Myocyte (in vitro differentiated cells): ENCODE measurements at regions not wholly inside any gene's neighbourhood (a gene's known extent, or its start where the extent isn't known, plus 50 kb on each side); places are given as distances from the start of the nearest gene placed in this dataset.
"Not testable (repeated sequence)": the region's sequence is repeated elsewhere in the genome, so short reads cannot be mapped to it uniquely, and the experiment has no call there.

Experiments
- DNase-seq: peaks from one replicate; pipeline ENCODE4 v3.0.0-alpha.2; 2012; ENCODE audit warnings: low read depth

DNA sequence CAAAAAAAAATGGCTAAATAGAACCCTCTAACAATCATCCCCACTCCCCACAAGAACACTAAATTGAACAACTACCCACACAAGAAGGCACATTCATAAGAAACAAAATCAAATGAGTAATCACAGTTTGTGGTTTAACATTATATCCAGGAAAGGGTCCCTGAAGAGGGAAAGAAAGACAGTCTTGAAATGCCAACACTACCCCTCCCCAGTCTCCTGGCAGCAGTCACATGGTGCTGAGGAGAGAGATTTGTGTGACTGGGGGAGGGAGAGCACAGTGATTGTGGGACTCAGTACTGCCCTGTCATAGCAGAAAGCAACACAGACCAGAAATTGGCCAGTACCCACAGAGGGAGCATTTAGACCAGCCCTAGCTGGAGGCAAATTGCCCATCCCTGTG, 443.7 kb upstream of the BTBD3 start:
- peak; percentile 19 for DNase-seq

DNA sequence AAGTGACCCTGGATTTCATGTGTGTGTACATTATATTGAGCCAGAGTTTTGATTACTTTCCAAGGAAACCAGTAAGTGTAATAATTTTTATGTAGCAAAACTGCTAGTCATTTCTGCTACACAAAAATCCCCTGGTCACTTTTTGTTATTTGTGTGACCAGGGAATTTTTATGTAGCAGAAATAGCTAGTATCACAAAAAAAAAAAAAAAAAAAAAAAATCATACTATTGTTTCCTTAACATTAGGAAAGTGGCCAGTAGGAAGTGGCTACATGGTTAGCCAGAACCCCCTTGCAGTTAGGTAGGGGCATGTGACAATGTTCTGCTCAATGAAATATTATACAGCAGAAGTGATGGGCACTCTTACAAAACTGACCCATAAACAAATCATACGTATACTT, 434.0 kb upstream of the BTBD3 start:
- no peak for DNase-seq

DNA sequence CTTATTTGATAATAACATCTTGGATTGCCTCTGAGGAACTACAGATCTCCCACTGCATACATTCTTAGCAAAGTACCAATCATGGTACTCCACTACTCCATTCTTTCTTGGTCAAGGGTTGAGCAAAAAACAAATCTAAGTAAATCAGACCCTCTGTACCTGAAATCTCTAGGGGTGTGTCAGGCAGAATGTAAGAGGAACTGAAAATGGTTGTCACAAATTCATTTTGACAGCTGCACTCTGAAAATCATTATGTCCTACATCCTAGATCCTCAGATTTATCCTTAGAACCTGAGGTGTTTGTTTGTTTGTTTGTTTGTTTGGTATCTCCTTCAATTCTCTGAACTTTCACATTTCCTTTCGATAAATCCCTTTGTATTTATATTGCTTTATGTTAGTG, 433.2 kb upstream of the BTBD3 start:
- DNase-seq, result no peak

DNA sequence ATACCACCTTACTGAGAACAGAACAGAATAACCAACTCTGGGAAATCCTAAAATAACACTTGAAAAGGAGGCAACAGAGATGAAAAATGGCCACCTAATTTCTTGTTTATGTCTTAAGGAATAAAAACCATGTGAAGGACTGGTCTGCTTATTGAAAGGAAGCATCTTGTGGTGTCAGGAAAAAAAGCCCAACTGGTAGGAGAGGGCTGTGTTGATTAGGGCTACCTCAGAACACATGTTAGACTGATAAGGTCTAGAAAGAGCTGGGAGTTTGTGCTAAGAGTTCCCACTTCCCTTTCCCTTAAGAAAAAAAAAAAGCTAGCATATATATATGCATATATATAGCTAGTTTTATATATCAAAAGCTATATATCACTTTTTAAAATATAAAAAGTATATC, 425.3 kb upstream of the BTBD3 start:
- no peak for DNase-seq

DNA sequence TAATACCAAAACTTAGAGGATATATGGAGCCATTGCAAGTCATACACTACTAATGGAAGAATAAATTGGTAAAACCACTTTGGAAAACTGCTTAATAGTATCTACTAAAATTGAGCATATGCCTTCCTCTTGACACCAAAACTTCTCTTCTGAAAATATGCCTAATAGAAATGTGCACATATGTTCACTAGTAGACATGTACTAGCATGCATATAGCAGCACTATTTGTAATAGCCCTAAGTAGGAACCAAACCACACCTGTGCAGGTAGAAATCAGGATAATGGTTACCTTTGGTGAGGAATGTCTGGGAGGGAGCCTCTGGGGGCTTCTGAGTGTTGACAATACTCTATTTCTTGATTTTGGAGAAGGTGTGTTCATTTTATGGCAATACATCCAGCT, 424.8 kb upstream of the BTBD3 start:
- no peak for DNase-seq

DNA sequence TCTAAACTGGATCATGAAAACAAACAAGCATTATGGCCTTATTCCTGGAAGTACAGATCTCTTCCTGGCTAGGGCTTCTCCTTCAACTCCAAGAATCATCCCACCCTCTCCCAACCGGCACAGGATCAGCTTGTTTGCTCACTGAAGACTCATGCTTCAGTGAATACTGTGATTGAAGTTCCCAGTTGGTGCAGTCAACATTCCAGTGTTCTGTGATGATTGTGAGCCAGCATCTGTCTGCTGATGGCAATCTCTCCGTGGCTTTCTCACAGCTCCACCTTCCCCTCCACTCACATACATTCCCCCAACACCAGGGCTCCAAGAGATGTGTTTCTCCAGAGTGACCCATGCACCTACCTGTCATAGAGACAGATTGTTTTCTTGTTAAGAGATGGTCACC, 421.3 kb upstream of the BTBD3 start:
- DNase-seq, result peak; percentile 31

DNA sequence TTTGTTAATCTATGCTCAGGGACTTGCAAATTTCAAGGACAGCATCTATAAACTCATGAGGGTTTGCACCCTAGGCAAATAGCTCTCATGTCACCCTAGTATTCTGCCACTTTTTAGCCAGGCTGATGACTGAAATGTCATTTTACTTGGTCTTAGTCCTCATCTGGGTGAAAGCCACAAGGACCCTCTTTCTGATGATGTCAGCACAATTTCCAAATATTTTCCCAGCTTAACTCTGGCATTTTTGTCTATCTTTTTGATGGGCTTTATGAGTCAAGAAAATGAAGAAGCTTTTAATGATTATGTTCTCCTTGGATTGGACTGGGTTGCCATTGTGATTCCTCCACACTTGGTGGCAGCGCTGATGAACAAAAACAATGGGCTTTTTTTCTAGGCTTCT, 420.1 kb upstream of the BTBD3 start:
- DNase-seq, result no peak

DNA sequence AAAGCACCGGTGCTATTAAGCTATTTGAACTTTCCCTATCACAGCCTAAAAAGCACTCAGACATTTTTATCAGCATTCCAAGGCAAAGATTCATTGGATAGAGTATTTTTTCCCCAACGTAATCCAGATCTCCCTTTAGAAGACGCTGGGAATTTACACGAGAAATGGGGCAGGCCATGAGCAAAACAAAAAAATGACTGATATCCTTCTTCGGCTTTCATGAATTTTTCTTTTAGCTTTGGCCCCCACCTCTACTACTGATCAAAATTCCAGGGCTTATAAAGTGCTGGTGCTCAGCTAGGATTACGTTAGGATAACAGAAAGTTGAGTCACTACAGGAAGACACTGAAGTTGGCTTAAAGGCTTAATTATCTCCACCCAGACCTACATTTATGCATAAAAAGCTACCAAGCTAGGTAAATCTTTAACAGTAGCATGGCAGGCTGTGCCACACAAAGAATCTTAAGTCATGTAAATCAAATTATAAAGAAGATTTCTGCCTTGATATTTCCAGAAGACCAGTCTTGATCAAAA, 418.5 kb upstream of the BTBD3 start:
- no peak for DNase-seq

DNA sequence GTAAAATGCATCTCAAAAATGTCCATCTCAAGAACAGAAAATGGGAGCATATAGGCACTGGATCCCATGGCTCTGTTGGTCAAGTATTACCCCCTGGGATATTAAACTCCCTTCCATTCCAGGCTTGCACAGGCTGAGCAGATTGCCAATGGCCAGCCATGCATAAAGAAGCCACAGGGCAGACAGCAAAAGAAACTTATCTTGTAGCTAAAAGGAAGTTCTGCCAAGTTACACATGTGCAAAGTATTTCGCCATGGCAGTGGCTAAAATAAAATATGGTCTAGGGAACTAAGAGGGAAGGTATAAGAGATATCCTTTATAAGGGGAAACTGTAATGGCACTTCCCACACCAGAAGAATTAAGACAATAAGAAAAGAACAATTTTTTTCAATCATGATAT, 415.6 kb upstream of the BTBD3 start:
- DNase-seq, result no peak

DNA sequence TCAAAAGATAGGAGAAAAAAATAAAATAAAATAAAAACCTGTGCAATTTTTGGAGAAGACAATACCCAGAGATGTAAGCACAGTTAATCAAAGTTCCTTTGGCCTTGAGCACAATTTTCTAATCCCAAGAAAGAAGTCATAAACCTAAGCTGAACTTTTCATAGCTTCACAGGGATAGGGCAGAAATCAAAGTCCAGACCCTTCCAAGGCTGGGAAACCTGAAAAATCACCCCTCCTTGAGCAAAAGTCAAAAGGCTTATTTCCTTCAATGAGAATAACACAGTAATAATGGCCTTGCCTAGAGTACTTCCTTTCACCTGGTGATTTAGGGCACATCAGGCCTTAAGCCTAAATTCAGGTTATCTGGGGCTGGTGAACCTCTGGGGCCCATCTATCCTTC, 415.0 kb upstream of the BTBD3 start:
- DNase-seq, result no peak

DNA sequence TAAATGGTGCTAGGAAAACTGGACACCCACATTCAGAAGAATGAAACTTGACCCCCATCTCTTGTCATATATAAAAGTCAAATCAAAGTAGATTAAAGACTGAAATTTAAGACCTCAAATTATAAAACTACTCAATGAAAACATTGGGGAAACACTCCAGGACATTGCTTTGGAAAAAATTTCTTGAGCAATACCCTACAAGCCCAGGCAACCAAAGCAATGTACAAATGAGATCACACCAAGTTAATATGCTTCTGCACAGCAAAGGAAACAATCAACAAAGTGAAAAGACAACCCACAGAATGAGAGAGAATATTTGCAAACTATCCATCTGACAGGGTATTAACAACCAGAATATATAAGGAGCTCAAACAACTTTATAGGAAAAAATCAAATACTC, 407.9 kb upstream of the BTBD3 start:
- no peak for DNase-seq

DNA sequence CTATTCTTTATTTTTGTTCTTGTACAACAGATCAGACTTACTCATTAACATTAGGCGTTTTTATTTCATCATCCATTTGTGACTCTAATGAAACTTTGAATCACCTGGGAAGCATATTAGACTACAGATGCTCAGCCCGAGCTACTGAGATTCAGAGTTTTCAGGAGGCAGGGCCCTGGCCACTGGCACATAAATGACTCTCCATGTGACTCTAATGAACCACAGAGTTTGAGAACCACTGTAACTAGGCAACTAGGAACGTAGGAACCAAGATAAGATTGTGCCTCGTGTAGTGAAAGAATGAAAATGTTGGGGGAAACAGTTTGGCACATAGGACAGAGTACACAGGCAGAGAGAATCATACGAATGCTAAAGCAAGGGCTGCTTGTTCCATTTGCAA, 405.9 kb upstream of the BTBD3 start:
- no peak for DNase-seq

DNA sequence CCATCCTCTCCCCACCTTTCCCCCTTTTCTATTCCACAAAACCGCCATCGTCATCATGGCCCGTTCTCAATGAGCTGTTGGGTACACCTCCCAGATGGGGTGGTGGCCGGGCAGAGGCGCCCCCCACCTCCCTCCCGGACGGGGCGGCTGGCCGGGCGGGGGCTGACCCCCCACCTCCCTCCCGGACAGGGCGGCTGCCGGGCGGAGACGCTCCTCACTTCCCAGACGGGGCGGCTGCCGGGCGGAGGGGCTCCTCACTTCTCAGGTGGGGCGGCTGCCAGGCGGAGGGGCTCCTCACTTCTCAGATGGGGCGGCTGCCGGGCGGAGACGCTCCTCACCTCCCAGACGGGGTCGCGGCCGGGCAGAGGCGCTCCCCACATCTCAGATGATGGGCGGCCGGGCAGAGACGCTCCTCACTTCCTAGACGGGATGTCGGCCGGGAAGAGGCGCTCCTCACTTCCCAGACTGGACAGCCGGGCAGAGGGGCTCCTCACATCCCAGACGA, 404.4 kb upstream of the BTBD3 start:
- DNase-seq, result not testable (repeated sequence)

DNA sequence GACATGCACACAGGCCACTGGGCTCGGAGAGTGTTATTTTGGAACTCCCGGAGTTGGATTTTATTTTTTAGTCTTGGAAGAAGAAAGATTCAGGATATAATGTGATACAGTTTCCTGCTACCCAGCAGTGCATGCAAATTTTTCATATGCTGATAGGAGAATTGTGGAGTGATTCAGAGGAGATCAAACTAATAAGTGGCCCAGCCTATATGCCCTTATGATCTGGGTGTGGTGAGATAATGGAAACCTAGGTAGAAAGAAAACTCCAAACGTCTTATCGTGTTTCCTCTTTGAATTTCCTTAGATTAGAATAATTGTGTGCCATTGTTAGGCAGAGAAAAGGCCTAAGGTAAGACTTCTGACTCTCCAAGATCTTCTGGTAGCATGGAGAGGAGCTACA, 401.2 kb upstream of the BTBD3 start:
- no peak for DNase-seq

DNA sequence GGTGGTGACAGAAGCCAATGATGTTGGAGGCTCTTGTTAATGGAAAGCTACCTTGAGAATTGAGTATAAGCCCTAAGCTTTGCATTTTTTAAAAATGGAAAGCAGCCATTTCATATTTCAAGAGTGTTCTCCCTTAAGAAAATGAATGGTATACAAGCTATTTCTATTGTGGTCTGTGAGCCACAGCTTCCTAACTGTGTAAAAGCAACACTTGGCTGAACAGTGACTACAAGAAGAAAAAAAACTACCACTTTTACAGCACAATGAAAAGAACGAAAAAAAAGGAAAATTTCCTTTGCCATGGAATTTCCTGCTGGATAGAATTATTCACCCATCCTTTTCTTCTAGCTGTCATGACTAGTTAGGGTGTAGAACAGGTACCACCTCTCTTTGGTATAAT, 397.1 kb upstream of the BTBD3 start:
- no peak for DNase-seq

DNA sequence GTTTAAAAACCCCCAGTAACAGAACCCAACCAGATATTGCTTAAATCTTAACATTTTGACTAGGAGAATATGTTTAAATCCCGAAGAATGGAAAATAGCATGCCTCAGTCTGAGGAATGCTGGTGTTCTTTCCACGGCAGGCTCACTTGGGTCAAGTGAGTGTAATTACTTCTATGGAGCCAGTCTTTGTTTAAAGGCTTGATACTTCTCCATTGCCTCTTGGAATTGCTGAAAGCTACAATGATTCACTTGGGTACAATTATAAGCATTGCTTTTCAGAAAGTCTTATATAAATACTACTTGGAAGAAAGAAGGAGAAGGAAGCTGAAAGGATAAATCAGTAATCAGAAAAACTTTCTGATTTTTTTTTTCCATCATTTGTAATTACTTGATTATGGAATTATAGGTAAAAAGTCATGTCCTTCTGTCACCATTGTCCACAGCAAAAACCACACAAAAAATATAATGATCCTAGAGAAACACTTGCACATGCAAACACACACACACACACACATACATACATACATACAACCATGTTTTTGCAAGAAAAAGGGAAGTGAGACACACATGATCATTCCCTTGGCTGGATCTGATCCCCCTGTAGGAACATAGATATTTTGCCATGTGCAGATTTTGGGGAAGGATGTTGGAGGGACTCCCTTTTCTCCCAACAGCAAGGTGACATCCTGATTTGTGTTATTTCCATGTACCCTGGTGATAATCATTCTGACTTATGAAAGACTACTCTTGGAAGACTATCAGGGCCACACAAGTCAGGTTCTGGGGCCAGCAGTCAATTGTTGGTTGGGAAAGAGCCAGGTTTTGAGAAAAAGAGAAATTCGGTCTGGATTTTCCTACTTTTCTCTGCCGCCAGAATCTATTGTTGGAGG, 396.0 kb upstream of the BTBD3 start:
- no peak for DNase-seq

DNA sequence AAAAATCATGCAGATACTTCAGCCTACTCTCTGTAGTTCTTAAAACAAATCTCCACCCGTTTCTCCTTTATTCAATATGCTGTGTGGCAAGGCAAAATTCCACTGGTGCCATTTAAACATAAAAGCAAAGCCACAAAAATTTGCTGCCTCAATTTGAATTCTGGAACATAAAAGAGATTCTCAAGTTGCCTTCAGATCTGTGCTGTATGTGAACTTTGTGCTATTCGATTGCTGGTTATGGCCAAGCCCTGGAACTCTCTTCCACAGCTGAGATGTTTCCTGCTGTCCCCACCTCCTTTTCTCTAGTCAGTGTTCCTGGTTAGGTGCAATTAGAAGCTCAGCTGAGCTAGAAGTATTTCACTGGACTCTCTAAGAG, 395.3 kb upstream of the BTBD3 start:
- peak; percentile 12 for DNase-seq

DNA sequence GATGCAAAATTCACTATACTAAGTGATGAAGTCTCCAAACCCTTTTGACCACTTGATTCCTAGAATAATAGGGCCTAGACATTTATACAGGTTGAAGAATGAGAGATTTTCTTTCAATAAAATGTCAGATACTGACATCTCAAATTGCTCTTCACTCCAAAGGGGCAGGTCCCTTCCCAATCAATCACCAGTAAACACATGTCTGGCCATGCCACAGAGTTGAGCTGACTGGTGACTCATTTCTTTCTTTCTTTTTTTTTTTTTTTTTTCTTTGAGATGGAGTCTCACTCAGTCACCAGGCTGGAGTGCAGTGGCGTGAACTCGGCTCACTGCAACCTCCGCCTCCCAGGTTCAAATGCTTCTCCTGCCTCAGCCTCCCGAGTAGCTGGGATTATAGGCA, 388.6 kb upstream of the BTBD3 start:
- no peak for DNase-seq

DNA sequence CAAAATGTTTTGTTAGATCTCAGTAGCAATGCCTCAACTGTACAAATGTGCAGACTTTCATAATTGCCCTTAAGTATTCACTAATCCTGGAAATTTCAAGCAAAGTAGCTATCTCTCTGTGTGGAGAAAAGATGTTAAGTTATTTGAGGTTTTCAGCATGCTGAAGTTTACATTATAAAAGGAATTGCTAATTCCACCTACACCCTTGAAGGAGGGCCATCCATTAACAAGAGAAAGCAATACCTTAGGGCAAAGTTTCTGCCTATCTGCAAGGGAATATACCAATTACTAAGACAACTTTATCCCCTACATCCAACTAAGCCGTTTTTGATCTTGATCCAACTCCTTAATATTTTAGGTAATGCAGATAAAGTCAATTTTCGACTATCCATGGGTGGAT, 380.7 kb upstream of the BTBD3 start:
- no peak for DNase-seq

DNA sequence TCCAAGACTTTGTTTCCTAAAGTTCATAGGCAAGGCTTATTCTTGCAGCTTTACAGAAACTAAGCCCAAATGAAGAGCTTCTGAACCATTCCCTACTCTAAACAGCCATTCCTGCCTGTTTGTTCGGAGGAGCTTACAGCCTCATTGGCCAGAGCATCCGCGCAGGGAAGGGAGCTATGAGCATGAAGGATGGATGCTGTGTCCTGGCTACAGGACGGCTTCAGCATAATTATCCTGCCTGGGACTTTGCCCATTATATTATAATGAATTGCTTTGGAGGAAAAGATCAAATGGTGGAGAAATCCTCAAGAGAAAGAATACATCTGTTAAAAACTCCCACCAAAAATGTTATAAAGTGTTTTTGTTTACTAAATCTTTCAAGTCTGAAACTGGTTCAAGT, 378.2 kb upstream of the BTBD3 start:
- DNase-seq, result no peak

DNA sequence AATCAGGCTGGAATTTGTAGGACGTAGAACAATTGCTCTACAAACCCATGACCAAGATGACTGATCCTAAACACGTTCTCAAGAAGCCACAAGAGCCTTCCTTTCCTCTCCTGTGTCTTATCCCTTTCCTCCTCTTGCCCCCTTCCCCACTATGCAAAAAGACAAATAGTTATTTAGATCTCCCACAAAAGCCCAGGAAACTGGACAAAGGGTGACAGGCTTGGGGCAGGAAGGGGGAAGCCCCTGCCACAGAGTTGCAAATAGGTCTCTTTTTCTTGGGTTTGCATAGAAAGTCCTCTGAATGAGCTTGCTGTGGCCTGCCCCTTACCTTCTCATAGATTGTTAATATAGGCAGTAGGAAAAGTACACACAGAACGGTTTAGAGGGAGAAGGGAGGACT, 377.1 kb upstream of the BTBD3 start:
- no peak for DNase-seq

DNA sequence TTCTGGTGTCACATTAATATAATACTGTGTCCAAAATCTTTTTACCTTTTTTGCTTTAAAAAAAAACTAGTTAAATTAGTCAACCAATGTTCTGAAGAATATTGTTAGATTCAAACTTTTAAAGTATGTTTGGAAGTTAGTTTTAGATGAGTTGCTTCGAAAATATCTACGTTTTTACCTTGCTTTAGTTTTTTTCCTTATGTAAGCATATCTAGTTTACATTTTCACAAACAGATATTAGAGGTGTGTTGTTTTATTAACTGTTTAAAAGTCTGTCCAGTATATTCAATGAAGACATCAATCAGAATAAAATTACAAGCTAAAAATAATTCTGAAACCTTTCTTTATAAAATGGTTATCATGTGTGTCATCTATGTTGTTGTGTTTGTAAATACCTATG, 375.0 kb upstream of the BTBD3 start:
- no peak for DNase-seq

DNA sequence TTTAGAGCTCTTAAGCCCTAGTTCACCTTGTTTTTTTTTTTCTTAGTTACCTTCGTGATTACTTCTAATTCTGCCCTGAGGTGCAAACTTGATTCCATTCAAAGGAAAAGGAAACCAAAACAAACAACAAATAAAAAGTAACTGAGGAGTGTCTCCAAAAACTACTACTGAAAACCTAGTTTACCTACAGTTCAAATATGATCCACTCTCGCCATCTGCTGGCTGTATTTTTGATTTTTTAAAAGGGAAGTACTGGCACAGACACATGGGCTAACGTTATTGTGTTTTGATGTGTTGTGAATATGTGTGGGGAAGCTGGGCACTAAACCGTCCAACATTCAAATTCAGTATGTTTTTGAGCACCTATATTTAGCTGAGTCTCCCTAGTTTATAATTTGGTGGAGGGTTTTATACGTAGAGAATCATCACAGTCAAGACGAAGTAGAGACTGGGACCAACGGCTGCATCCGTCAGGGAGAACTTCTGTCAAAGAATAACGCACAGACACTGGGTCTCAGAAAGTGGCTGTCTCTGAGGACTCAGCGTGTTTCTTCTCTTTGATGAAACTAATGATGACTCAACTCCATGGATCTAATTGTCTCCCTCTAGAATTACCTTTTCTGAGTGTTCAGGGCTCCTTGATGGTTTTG, 373.5 kb upstream of the BTBD3 start:
- peak; percentile 83 for DNase-seq
